Left lobe of liver (tissue), 2 donors: ENCODE measurements at regions not wholly inside any gene's neighbourhood (a gene's known extent, or its start where the extent isn't known, plus 50 kb on each side); places are given as distances from the start of the nearest gene placed in this dataset.
A peak's percentile ranks its signal among the peaks of the same experiment; 100 is the strongest.
"Not testable (repeated sequence)": the region's sequence is repeated elsewhere in the genome, so short reads cannot be mapped to it uniquely, and the experiment has no call there.

Experiments used
- ATAC-seq: fragments of 200-7000 bp; cut with Tn5 transposase; one replicate; pipeline ENCODE4 v1.9.1; 2020; ENCODE audit warnings: mild to moderate bottlenecking, moderate library complexity
- DNase-seq: peaks from one replicate; pipeline ENCODE4 v3.0.0-alpha.2; 2020; ENCODE audit warnings: low spot score
- donor health status: DM: no; HTN: no; CAD: no; lungs with moderate emphysema.
- donor health status: DM: no; HTN: yes; CAD: no.

DNA sequence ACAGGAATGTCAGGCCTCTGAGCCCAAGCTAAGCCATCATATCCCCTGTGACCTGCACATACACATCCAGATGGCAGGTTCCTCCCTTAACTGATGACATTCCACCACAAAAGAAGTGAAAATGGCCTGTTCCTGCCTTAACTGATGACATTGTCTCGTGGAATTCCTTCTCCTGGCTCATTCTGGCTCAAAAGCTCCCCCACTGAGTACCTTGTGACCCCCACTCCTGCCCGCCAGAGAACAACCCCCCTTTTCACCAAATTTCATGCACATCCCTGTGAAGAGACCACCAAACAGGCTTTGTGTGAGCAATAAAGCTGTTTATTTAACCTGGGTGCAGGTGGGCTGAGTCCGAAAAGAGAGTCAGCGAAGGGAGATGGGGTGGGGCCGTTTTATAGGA is 447.4 kb downstream of the FGF13 start:
- ATAC-seq, DNase-seq: not testable (repeated sequence)

DNA sequence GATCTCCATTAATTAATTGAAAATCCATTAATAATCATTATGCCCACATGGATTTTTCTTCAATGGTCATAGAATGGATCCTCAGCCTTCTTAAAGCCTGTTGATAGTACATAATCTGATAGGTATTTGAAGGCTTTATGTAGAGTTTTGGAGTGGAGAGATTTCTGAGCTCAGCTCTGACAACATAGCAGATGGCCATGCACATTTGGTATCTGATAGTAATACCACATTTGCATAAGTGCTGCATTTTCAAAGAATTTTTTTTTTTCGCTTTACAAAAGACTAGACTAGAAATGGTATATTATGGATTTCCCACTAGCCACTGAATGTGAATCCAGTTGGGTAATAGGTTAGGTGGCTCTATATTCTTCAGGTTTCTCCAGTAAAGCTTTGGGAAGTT is 440.6 kb downstream of the FGF13 start:
- no peak for ATAC-seq

DNA sequence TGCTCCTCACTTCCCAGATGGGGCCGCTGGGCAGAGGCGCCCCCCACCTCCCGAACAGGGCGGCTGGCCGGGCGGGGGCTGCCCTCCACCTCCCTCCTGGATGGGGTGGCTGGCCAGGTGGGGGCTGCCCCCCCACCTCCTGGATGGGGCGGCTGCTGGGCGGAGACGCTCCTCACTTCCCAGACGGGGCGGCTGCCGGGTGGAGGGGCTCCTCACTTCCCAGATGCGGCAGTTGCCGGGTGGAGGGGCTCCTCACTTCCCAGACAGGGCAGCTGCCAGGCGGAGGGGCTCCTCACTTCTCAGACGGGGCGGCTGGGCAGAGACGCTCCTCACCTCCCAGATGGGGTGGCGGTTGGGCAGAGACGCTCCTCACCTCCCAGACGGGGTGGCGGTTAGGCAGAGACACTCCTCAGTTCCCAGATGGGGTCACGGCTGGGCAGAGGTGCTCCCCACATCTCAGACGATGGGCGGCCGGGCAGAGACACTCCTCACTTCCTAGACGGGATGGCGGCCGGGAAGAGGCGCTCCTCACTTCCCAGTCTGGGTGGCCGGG is 428.8 kb downstream of the FGF13 start:
- not testable (repeated sequence) for ATAC-seq, DNase-seq

More for the DNA sequence above, 440.6 kb downstream of the FGF13 start:
- DNase-seq = no peak

DNA sequence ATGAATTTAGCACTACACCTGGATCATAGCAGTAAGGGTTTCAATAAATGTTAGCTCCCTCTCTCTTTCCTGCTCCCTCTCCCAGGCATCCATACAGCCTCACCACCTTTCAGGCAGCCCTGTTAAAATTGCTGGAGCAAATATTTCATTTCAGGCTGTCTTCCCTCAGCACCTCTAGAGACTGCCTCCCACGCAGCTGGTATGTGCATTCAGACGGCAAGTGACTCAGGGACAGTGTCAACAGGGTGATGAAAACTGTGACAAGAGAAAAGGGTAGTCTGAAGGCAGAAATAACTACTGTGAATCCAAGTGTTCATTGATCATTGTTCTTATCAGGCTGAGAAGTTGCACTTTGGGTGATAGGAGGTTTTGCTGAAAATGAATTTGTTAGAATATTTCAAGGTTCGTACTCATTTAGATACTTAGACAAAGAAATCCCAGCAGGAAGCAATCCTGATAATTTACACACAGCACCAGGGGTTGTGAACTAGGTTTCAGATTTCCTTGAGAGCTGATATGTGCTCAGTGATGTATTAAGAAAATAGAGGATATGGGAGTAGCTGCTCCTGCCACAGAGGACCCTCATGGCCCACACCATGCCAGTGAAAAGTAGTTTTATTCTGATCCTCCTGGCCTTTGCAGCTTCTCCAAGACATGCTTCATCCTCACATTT is 424.2 kb downstream of the FGF13 start:
- no peak for DNase-seq
- ATAC-seq = no peak

DNA sequence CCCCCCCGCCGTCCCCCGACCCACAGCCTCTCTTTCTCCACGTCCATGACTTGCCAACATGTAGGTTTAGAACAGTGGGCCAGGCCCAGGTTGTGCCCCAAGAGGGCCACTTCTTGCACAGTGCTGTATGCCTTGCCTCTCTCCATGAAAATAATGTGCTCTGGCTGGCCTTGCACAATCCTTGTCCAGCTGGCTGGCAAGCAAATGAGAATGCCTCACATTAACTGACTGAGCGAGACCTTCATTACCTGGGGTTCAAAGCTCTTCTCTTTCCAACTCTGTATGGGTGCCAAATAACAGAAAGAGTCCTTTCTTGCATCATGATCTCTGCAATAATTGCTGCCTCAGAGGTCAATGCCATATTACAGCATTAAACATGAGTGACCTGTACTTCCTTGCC is 416.6 kb downstream of the FGF13 start:
- no peak for DNase-seq
- ATAC-seq = peak; percentile 55

DNA sequence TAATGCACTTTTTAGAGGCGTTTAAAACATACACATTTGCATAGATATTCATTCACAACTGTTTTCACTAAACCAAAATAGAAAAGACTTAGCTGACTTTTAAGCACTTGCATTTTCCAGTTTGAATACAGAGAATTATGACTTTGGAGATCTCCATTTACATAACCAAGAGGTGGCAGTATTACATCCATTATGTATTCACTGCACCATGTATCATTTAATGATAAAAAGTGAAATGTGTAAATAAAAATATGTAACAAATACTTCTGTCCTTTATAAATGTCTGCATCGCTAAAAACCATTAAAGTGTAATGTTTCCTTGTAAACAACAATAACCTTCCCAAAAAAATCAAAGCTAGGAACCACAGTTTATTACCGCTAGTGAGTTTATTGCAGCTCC is 413.2 kb downstream of the FGF13 start:
- ATAC-seq = no peak

DNA sequence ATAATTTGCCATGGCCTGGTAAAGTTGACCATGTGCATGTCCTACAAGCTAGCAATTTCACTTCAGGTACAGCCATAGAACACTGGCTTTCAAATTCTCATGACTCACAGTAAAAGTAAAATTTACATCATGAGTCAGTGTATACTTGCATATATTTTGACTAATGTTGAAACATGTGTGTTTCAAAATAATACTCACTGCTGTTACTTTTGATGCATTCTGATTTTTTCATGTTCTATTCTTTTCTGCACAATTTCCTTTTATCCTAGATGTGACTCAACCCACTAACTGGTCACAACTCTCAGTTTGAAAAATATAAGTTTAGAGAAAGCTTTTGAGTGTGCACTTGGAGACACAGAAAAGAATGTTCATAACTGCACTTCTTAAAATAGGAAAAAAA is 365.7 kb downstream of the FGF13 start:
- DNase-seq (no peak), ATAC-seq (no peak)

More for the DNA sequence above, 413.2 kb downstream of the FGF13 start:
- no peak for DNase-seq

DNA sequence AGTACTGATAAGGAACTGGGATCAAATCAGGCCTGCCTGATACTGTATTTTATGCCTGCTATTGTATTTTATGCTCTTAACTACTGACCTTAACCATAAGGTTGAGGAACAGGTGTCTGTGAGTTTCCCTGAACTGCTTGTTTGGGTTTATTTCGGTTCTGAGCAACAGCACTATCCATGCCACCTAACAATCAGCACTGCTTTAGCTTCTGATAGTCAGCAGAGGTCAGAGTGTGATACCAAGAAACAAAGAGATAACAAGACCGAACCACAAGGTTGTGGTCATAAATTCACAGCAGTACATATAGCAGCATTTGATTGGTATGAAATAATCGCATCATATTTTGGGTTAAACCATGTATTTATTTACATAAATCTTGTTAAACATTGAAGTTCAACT is 362.2 kb downstream of the FGF13 start:
- DNase-seq = no peak
- no peak for ATAC-seq

DNA sequence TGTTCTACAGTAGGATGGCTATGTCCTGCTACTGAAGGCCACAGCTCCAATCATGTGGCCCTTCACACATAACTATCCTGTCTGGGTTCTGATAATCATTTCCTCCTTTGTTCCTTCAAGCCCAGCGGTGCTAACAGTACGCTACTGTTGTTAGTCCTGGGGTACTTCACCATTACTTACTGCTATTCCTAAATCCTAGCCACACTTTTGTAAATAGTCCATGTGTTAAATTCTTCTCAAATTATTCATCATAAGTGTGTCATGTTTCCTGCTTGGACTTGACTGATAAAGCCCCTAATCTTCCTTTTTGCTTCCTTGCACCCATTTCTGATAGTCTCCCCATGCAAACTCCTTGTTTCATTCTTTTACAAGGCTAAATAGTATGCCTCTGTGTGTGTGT is 332.6 kb downstream of the FGF13 start:
- ATAC-seq = no peak
- no peak for DNase-seq

DNA sequence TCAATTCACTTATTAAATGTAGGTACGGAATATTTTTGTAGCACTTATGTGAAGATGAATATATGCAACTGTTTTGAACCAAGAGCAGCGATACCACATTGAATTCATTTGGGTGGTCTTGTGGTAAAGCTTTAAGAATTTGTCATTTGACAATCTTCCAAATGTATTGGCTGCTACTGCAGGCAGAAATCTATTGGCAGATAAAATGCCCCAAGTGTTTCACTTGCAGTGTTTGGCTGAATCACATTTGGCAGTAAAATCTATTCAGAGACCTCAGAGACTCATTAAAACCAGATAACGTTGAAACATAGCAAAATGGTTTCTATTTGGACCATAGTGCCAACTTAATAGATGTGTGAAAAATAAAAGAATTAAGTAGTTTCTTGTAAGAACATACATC is 303.4 kb downstream of the FGF13 start:
- ATAC-seq (no peak), DNase-seq (no peak)

DNA sequence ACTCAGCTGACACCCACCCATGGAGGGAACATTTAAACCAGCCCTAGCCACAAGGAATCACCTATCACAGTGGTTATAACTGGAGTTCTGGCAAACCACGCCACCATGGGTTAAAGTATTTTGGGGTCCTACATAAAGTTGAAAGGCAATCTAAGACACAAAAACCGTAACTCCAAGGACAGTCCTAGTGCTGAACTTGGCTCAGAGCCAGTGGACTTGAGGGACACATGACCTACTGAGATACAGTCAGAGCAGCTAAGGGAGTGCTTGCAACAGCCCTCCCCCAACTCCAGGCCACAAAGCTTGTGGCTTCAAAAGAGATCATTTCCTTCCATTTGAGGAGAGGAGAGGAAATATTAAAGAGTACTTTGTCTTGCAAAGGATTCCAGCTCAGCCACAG is 300.5 kb downstream of the FGF13 start:
- DNase-seq (no peak), ATAC-seq (no peak)
